HG03354 (cell line): ENCODE measurements at regions not wholly inside any gene's neighbourhood (a gene's known extent, or its start where the extent isn't known, plus 50 kb on each side); places are given as distances from the start of the nearest gene placed in this dataset.
A peak's percentile ranks its signal among the peaks of the same experiment; 100 is the strongest.

ENCODE experiments used
- ATAC-seq: cut with Tn5 transposase; IDR thresholded peaks from one replicate; pipeline ENCODE4 v1.9.1; 2021; ENCODE audit warnings: mild to moderate bottlenecking; ENCODE audit not compliant: unreplicated experiment, poor library complexity, severe bottlenecking

- no peak for ATAC-seq
Observed at GRCh38 chr20:63103402-63104311, 96.9 kb upstream of the BHLHE23 start.

DNA sequence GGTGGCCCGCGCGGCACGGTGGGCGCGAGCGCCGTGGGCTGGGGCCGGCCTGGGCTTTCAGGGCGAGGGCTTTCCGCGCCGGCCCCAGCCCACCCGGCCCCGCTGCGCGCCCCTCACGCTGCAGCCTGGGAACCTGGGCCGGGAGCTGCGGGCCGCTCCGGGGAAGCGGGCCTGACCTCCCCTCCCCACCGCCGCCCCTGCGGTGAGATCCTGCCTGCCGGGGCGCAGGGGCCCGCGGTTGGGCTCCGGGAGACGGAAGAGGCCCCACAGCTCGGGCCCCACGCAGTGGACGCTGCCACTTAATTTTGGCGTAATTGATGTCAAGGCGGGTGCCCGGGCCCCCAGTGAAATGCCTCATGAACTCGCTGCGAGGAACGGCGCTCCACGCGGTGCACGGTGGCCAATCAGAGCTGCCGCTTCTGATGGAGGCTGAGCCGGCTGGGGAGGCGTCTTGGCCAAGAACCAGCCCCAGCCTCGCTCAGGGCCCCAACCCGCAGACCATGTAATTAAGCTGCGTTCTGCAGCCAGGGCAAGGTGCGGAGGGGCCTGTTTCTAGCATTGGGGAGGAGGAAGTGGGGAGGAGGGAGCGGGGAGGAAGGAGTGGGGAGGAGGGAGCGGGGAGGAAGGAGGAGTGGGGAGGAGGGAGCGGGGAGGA is 96.1 kb upstream of the BHLHE23 start:
- ATAC-seq = no peak

DNA sequence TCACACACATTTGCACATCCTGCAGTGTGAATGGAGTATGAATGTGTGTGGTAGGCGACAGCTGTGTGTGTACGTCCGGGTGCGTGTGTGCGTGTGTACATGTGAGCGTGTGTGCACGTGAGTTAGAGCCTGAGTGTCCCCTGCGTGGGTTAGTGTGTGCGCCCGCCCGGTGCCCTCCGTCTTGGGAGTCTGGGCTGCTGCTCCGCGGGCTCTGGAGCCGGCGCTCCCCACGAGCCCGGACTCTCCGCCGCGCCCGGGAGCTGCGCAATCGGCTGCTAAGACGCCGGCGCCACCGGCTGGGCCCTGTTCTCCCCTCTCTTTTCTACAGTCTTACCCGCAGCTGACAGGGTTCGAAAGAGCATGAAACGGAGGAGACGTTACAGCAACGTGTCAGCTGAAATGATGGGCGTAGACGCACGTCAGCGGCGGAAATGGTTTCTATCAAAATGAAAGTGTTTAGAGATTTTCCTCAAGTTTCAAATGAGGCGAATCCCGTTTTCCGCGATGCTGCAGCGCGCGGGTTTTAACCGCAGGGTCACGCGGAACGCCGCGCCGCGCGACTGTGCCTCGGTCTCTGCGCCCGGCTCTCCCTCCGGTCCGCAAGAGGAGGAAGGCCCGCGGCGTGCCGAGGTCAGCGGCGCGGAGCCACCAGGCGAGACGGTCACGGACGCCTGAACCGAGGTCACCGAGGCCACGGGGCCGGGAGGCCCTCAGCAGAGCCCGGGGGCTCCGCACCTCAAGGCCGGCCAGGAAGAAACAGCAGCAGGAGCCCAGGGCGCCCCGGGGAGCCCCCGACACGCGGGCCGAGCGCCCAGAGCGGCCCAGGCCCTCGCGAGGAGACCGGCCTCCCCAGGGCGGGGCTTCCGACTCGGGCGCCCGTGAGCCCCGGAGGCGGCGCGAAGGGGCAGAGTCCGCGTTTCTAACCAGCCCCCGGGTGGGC is 95.3 kb upstream of the BHLHE23 start:
- ATAC-seq = peak; percentile 56

GRCh38 chr20:63100926-63101699 is 94.3 kb upstream of the BHLHE23 start:
- no peak for ATAC-seq

- no peak for ATAC-seq
Observed at GRCh38 chr20:63100174-63100925, 93.6 kb upstream of the BHLHE23 start.

GRCh38 chr20:63099456-63100173 is 92.9 kb upstream of the BHLHE23 start:
- no peak for ATAC-seq

GRCh38 chr20:63098195-63098810 is 91.5 kb upstream of the BHLHE23 start:
- no peak for ATAC-seq

GRCh38 chr20:63097336-63097831 is 90.6 kb upstream of the BHLHE23 start:
- no peak for ATAC-seq

DNA sequence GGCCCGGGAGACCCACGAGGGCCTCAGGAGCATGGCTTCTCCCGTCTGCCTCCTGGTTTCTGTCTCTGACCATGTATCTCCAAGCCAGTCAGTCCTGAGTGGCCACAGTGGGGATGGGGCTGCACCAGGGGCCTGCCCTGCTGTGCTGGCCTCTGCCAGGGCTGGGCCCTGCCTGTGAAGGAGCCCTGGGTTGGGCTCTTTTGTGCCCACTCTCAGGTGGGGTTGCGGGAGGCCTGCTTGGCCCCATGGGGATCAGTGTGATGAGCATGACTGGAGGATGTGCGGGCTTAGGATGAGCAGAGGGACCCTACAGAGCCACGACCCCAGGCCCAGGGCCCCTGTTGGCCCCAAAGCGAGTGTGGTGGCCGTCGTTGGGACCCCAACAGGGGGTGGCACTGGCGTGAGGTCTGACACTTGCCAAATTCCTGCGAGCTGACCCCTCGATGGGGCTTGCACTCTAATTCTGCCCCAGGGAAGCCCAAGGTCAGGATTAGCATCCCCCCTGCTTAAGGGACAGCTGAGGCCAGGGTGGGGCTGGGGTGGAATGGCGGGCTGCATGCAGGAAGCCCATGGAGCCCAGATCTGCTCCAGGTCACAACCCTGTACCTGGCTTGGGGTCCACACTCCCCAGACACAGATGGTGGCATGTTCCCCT is 90.0 kb upstream of the BHLHE23 start:
- ATAC-seq = no peak

DNA sequence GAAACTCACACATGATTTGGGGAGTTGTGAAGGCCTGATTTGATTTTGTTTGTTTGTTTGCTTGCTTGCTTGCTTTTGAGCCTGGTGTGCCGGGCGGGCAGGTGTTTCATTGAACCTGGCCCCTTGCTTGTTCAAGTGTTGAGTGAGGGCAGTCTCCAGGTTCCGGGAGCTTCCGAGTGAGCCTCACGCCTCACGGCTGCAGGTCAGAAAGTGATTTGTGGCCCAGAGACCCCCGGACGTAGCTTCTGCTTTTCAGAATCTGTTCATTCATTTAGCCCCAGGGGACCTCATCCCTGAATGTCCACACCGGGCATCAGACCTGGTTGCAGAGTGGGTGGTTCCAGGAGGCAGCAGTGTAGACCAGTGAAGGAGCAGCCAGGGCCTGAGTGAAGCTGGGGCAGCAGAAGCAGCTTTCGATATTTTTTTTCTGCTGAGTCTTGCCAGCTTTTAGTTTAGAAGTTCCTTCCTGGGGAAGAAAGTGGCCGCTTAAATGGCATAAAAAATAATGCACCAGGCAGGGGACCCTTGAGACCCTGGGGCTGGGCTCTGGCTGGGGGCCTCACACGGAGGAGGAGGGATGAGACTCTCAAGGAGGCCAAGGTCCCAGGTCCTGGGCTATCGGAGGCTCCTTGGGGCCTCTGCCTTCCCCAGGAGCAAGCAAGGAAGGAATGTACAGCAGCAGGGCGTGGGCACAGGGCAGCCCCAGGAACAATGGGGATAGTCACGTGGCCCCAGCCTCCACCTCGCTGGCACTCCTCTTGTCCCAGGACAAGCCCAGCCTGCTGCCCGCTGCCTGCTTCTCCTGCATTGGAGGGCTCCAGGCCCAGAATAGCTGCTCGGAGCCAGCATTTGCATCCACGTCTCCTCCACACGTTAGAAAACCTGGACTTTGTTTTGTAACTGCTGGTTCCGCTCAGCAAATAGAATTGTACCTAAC is 89.2 kb upstream of the BHLHE23 start:
- no peak for ATAC-seq

DNA sequence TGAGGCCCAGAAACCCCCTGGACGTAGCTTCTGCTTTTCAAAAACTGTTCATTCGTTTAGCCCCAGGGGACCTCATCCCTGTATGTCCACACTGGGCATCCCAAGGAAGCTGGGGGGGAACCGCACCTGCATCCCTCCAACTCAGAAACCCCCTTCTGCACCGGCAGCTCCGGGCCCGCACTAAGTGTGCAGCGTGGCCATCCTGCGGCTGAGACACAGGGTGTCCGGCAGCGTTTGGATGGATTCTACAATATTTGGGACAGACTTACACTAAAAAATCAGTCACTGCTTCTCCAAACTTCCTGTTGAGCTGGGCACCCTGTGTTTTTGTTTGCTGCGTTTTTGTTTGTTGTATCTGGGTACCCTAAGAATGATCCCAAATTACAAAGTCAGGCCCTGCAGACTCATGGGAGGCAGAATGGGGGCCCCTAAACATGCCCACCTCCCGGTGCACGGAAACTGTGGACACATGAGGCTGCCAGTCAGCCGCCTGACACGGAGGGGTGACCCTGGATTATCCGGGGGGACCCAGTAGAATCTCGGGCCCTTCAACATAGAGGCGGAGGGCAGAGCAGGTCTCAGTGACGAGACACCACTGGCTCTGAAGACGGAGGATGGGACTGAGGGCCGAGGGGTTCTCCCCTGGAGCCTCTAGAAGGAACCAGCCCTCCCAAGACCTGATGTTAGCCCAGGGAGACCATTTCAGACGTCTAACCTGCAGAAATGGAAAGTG is 88.2 kb upstream of the BHLHE23 start:
- no peak for ATAC-seq

GRCh38 chr20:63093966-63094766 is 87.4 kb upstream of the BHLHE23 start:
- ATAC-seq = no peak

DNA sequence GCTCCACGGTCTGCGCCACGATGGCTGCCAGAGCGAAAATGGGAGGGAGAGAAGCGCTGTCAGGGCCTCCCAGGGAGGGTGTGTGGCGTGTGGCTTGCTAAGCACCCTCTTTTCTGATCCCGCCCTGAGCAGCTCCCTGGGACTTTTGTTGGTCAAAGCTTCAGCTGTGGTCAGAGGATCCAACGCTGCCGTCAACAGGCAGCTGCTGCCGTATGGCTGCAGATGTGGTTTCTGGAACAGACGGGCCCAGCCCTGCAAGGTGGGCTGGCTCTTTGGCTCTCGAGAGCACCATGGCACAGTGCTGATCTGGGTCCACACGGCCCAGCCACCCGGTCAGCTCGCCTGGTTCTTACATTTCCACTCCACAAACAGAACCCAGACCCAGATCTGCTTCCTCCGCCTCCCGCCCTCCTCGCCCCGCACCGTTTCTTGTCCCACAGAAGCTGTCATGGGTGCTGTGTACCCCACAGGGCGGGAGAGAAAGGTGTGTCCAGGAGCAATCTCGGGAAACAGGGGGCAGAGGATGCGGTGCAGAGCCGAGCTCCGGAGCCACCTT is 86.0 kb upstream of the BHLHE23 start:
- no peak for ATAC-seq

DNA sequence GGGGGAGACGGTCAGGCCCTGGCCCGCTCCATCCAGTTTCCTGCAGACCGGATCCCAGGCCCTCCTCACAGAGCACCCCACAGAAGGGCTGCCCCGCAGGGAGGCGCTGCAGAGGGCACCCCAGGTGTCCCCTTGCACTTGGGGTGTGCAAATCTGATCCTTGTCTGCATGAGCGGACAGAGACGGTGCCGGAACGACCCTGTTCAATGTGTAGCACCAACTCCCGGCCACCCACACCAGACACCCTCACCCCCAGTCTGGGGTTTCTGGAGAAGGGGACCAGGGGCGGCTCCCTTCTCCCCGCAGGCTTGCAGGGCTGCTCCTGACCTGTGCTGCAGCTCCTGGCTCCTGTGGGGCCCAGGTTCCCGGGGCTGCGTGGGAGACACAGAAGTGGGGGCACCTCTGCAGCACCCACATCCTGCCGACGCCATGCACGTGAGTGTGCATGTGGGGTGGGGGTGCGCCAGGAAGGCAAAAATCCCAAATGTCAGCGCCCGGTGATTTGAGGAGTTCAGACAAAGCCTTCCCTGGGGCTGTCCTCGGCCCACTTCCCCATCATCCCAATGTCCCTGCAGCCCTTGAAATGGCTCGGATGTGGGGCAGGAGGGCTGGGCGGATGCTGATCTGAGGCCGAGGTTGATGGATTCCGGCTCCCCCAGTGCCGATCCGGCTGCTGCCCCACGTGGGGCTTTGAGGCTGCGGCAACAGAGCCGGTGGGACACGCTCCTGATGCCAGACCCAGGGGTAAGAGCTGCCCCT is 85.3 kb upstream of the BHLHE23 start:
- no peak for ATAC-seq
